ENCODE measurements at regions not wholly inside any gene's neighbourhood (a gene's known extent, or its start where the extent isn't known, plus 50 kb on each side); places are given as distances from the start of the nearest gene placed in this dataset.

DNA sequence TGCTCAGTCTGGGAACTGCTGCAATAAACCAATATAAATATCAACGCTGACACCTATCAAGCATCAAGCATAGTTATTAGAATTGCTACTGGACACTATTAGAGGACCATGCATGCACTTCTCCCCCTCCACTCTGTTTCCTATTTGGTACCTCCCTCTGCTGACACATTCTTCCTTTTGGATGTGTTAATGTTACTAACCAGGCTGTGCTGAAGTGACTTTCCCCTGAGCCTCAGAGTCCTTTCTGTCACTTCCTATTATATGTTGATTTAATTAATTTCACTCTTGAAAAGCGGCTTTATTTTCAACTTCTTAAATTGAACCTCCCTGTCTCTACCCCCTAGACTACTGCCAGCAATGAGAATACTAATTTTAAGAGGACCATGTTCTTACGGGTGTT is 379.1 kb downstream of the MCTP2 start:
- TF ChIP-seq FOSL1 (IDR thresholded peaks at IDR 0.05; ENCODE audit: insufficient read depth, low read depth, low read length) = no peak
- TF ChIP-seq, protein P1, sequence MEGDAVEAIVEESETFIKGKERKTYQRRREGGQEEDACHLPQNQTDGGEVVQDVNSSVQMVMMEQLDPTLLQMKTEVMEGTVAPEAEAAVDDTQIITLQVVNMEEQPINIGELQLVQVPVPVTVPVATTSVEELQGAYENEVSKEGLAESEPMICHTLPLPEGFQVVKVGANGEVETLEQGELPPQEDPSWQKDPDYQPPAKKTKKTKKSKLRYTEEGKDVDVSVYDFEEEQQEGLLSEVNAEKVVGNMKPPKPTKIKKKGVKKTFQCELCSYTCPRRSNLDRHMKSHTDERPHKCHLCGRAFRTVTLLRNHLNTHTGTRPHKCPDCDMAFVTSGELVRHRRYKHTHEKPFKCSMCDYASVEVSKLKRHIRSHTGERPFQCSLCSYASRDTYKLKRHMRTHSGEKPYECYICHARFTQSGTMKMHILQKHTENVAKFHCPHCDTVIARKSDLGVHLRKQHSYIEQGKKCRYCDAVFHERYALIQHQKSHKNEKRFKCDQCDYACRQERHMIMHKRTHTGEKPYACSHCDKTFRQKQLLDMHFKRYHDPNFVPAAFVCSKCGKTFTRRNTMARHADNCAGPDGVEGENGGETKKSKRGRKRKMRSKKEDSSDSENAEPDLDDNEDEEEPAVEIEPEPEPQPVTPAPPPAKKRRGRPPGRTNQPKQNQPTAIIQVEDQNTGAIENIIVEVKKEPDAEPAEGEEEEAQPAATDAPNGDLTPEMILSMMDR (IDR thresholded peaks at IDR 0.05; ENCODE audit: control extremely low read depth in 1 of 3, insufficient read depth in 1 of 3, low read depth in 1 of 3, low read length in 3 of 3) = no peak

All from H1 (cell line).